ENCODE measurements at regions not wholly inside any gene's neighbourhood (a gene's known extent, or its start where the extent isn't known, plus 50 kb on each side); places are given as distances from the start of the nearest gene placed in this dataset.

- TF ChIP-seq ZNF274 (IDR thresholded peaks at IDR 0.05; ENCODE audit: low read length) (no peak), ZNF274 (tag by site-specific recombination; IDR thresholded peaks at IDR 0.05; ENCODE audit: borderline replicate concordance) (no peak), ZBTB26 (tag by site-specific recombination; optimal IDR thresholded peaks at IDR 0.05) (no peak), ZBTB7A (tag by site-specific recombination; IDR thresholded peaks at IDR 0.05; ENCODE audit: low read depth) (no peak), BCL11B (tag by site-specific recombination; IDR thresholded peaks at IDR 0.05; ENCODE audit: low read depth) (no peak), ZNF311 (tag by site-specific recombination; IDR thresholded peaks at IDR 0.05; ENCODE audit: borderline replicate concordance) (no peak), SETDB1 (IDR thresholded peaks at IDR 0.05; ENCODE audit: insufficient read length, low read length) (no peak), REST (tag by site-specific recombination; IDR thresholded peaks at IDR 0.05) (no peak), ZNF416 (tag by site-specific recombination; IDR thresholded peaks at IDR 0.05) (no peak)
- TF ChIP-seq, protein P1, sequence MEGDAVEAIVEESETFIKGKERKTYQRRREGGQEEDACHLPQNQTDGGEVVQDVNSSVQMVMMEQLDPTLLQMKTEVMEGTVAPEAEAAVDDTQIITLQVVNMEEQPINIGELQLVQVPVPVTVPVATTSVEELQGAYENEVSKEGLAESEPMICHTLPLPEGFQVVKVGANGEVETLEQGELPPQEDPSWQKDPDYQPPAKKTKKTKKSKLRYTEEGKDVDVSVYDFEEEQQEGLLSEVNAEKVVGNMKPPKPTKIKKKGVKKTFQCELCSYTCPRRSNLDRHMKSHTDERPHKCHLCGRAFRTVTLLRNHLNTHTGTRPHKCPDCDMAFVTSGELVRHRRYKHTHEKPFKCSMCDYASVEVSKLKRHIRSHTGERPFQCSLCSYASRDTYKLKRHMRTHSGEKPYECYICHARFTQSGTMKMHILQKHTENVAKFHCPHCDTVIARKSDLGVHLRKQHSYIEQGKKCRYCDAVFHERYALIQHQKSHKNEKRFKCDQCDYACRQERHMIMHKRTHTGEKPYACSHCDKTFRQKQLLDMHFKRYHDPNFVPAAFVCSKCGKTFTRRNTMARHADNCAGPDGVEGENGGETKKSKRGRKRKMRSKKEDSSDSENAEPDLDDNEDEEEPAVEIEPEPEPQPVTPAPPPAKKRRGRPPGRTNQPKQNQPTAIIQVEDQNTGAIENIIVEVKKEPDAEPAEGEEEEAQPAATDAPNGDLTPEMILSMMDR (tag by site-specific recombination; IDR thresholded peaks at IDR 0.05), result no peak
Measured at GRCh38 chr6:23269436-23269835, 700.1 kb downstream of the HDGFL1 start.
